K562 (cell line): ENCODE measurements at regions not wholly inside any gene's neighbourhood (a gene's known extent, or its start where the extent isn't known, plus 50 kb on each side); places are given as distances from the start of the nearest gene placed in this dataset.

Experiments
- ATAC-seq: fragments of 200-7000 bp; cut with Tn5 transposase; 3 replicates; pipeline ENCODE4 v1.9.1; 2020; ENCODE audit warnings: moderate library complexity
- BruUV-seq: library from RNA; stranded (reverse); fragments of 400-500 nt; replicated peaks from 2 replicates; lab custom pipeline; 2021; lab: Mats Ljungman, UMichigan
- CTCF ChIA-PET: fragments of 300-600 bp; formaldehyde crosslinking; extraction: SDS; loops from one replicate; lab custom pipeline; 2021; ENCODE audit warnings: low intra/inter-chr PET ratio; lab: Yijun Ruan, JAX
- POLR2A ChIA-PET: fragments of 300-600, 350-650 bp; sonication (Branson Sonifier 250); formaldehyde crosslinking; extraction: SDS; loops from one replicate; lab custom pipeline; 2021; ENCODE audit warnings: antibody characterized with exemption, inconsistent platforms; lab: Yijun Ruan, JAX
- DNase-seq, 4 experiments: peaks; one replicate each; pipeline versions ENCODE4 v3.0.0 to v3.0.0-alpha.2; 2011 to 2018; ENCODE audit warnings: low spot score in 3 of 4, mixed read lengths in 3 of 4; ENCODE audit errors: extremely low read depth in 1 of 4
- FAIRE-seq: peaks from 2 replicates; lab custom pipeline; 2011; peaks lifted over from hg19 to GRCh38; lab: Jason Lieb, UNC
- H2AFZ ChIP-seq: 2 replicates; pipeline ENCODE4 v1.6.0; 2011; ENCODE audit warnings: low read depth, low read length, control low read depth, inconsistent platforms
- H3K27ac ChIP-seq: fragments of 200-600 bp; 3 replicates; pipeline ENCODE4 v1.8.0; 2011; ENCODE audit warnings: low read depth, mild to moderate bottlenecking, control low read depth, inconsistent platforms, low read length, moderate library complexity, mixed read lengths; ENCODE audit errors: extremely low read depth
- H3K27me3 ChIP-seq, 2 experiments: fragments of 300-600 bp in 1 of 2; 2 replicates in 1 of 2; 3 replicates in 1 of 2; pipeline versions ENCODE4 v1.6.0 to v1.8.0; 2011; ENCODE audit warnings: inconsistent platforms in 2 of 2, low read length in 2 of 2, mild to moderate bottlenecking in 1 of 2, mixed read lengths in 1 of 2, moderate library complexity in 1 of 2; ENCODE audit not compliant: control insufficient read depth in 2 of 2, insufficient read depth in 2 of 2
- H3K36me3 ChIP-seq: fragments of 300-600 bp; 3 replicates; pipeline ENCODE4 v1.8.0; 2011; ENCODE audit warnings: mild to moderate bottlenecking, low read length, inconsistent platforms; ENCODE audit not compliant: control insufficient read depth, insufficient read depth
- H3K4me1 ChIP-seq, 2 experiments: fragments of 200-600 bp in 1 of 2; replicated peaks in 1 of 2; 2 replicates in 1 of 2; 3 replicates in 1 of 2; pipeline versions ENCODE4 v1.5.1 to v1.8.0; 2011; ENCODE audit warnings: inconsistent platforms in 2 of 2, low read length in 2 of 2, mild to moderate bottlenecking in 1 of 2, mixed read lengths in 1 of 2, moderate library complexity in 1 of 2; ENCODE audit not compliant: control insufficient read depth in 2 of 2, insufficient read depth in 2 of 2
- H3K4me2 ChIP-seq: 2 replicates; pipeline ENCODE4 v1.6.1; 2011; ENCODE audit warnings: low read length, control low read depth, inconsistent platforms, mixed read lengths; ENCODE audit not compliant: insufficient read depth
- H3K4me3 ChIP-seq: fragments of 200-600 bp; sonication (generic), shearing (Covaris generic); 2 replicates; pipeline ENCODE4 v1.5.1; 2016; ENCODE audit warnings: control low read depth, inconsistent platforms
- H3K79me2 ChIP-seq: fragments of 200-600 bp; 3 replicates; pipeline ENCODE4 v1.8.0; 2011; ENCODE audit warnings: low read length, inconsistent platforms; ENCODE audit not compliant: control insufficient read depth, insufficient read depth
- H3K9ac ChIP-seq, 2 experiments: 2 replicates each; pipeline versions ENCODE4 v1.6.0 to v1.6.1; 2011; ENCODE audit warnings: low read depth in 2 of 2, low read length in 2 of 2, control low read depth in 1 of 2, inconsistent platforms in 1 of 2, mild to moderate bottlenecking in 1 of 2, mixed read lengths in 1 of 2; ENCODE audit not compliant: insufficient read depth in 1 of 2
- H3K9me1 ChIP-seq: one replicate; pipeline ENCODE4 v1.6.0; 2011; ENCODE audit warnings: inconsistent platforms, mild to moderate bottlenecking, low read length, moderate library complexity; ENCODE audit not compliant: control insufficient read depth, insufficient read depth
- H3K9me3 ChIP-seq: replicated peaks from 2 replicates; pipeline ENCODE4 v1.5.1; 2011; ENCODE audit warnings: low read depth, low read length, inconsistent platforms; ENCODE audit not compliant: control insufficient read depth, insufficient read depth
- H4K20me1 ChIP-seq: replicated peaks from 2 replicates; pipeline ENCODE4 v1.6.1; 2011; ENCODE audit warnings: low read length, inconsistent platforms, mixed read lengths; ENCODE audit not compliant: control insufficient read depth, insufficient read depth
- GATAD2A ChIP-seq: fragments of 450-650 bp; IDR thresholded peaks from 2 replicates; pipeline ENCODE4 v1.6.1; 2017
- SPI1 ChIP-seq: IDR thresholded peaks from 2 replicates; pipeline ENCODE4 v1.6.1; 2011; ENCODE audit warnings: low read depth, low read length, control low read depth, borderline replicate concordance
- WGBS: fragments of 100-300 bp; shearing (Covaris generic); methylation state at CpG from one replicate; pipeline ENCODE4 v1.1.6; 2016; ENCODE audit warnings: low coverage, mixed read lengths; ENCODE audit not compliant: insufficient coverage; ENCODE audit errors: missing lambda C conversion rate; 5-methylcytosine and 5-hydroxymethylcytosine counted together
- in situ Hi-C: fragments of 300-500 bp; cut with MboI; formaldehyde crosslinking; loops from 4 replicates; pipeline ENCODE4 v1.15.0; 2018; ENCODE audit warnings: inconsistent platforms, mixed read lengths
- intact Hi-C: fragments of 100-400 bp; cut with micrococcal nuclease; formaldehyde crosslinking; loops from 2 replicates; pipeline ENCODE4 v1.14.2; 2022
- TF ChIP-seq, protein P1 (sequence below): fragments of 250-450 bp; sonication (Bioruptor Pico); IDR thresholded peaks from 2 replicates; pipeline ENCODE4 v1.5.0; 2021; ENCODE audit warnings: mild to moderate bottlenecking, moderate library complexity

- TF ChIP-seq, protein P1, sequence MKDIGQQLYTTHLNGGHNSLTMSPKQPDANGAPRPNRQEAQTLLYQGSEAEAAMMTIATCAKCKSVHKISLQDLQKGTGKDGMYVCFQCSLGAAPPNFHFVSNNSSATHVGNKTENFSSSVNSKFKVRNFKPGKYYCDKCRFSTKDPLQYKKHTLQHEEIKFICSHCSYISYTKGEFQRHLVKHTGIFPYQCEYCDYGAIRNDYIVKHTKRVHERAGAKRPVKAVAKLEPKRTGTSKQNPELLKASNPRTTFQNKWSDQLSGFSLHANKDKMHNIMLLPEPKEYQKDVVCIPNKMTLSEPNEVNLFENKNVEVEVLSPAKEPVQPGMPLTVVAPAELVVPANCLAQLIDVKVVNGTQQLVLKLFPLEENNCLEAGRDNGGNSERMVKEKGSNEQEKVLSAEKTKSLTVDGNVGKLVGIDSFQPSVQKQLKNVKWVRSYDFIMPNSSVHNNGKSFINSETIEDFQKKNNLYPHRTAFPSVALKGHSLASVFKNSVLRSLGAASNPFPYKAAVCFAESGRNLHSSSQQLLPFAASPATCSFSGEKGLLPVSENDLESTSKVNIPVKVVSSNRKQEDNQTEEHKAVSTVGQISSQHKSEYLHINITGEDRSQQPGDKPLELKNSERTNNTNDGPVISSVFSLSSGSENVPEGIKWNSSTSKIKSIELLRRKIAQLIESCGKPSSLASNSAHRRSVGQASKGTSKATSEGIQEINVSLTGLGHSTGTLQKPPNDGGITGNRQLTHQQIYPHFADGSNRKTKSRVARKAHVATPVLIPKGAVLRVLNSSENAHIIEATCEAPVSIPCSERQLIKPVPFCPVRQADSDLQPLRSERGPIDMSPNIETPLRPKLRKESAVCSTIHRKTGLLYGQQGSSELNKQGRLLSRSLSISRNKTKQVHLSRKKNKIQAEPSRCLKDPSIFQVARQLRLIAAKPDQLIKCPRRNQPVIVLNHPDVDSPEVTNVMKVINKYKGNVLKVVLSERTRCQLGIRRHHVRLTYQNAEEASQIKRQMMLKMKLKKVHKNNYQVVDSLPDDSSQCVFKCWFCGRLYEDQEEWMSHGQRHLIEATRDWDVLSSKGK (CRISPR knock-in tag), result no peak
These were observed 234.9 kb downstream of the RHOU start (continued) for GRCh38 chr1:228969953-228970800.

DNA sequence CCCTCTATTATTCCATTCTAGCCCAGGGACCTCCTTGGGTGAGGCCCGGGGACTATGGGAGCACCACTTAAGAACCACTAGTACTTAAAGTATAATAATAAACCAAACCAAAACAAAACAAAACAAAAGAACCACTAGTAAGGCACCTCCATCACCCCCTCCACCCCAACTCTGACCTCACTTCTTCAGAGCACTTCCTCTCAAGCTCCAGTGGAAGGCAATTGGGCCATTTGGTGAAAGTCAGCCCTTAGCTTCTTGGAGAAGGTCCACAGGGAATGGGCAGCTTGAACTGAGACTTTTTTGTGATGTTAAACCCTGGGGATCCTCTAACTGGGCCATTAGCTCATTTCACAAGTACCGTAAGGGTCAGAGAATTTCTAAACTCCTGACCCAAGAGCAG is 237.3 kb downstream of the RHOU start:
- no peak overlapping the region for H3K9ac ChIP-seq
- H3K9me3 ChIP-seq, result no peaks in the 10 kb centered on the region
- in situ Hi-C loops (no loop called here), intact Hi-C loops (no loop called here)
- H4K20me1 ChIP-seq, result peaks cover 11% of the 10 kb centered on the region
- no peak for ATAC-seq
- no peak for FAIRE-seq
- ChIA-PET POLR2A (interaction anchor here (1.0 kb wide), 1 partner anchor 11 kb away, joined by 5 read pairs; no protein-coding TSS in a partner anchor), CTCF (no interaction called here)
- H3K27me3 ChIP-seq, result peaks cover 44 to 59% of the 10 kb centered on the region in 2 experiments
- H3K4me2 ChIP-seq, result no peak overlapping the region
- H3K4me1 ChIP-seq, result no peaks in the 10 kb centered on the region
- no peak overlapping the region for H3K4me3 ChIP-seq
- H3K36me3 ChIP-seq, result no peaks in the 10 kb centered on the region
- peak in 1 of 4 experiments; percentile 4 for DNase-seq
- TF ChIP-seq SPI1 (peak; percentile 30; the same call in 1 of the 2 replicates), GATAD2A (no peak)
- no peaks in the 10 kb centered on the region for H3K9me1 ChIP-seq
- WGBS, result 2% methylated on average over 2 of the region's 2 CpGs
- H2AFZ ChIP-seq, result no peak overlapping the region
- H3K79me2 ChIP-seq, result no peaks in the 10 kb centered on the region
- H3K27ac ChIP-seq, result no peak overlapping the region
- no TSS peak for BruUV-seq
